ENCODE measurements at regions not wholly inside any gene's neighbourhood (a gene's known extent, or its start where the extent isn't known, plus 50 kb on each side); places are given as distances from the start of the nearest gene placed in this dataset.

DNA sequence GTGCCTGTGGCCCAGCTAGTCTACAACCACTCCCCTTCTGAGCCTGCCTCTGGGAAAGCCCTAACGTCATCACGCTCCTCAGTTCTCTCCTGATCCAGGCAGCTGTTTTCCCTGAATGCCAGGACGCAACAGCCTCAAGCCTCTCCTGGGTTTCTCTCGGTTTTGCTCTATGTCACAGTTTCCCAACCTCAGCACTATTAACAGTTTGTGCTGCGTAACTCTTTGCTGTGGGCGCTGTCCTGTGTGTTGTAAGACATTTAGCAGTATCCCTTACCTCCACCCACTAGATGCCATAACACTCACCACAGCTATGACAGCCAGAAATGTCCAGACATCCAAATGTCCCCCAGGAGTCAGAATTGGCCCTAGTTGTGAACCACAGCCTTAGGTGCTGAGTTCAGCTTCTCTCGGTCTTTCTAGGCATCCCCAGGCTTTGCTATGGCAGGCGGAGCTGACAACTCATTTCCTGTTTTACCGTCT lies 226.3 kb upstream of the NPVF start:
- Histone ChIP-seq H3K9me3 (replicated peaks in 1 of 3) (no peaks in the 10 kb centered on the region), H3K4me1 (replicated peaks in 1 of 2) (peaks cover 34 to 36% of the 10 kb centered on the region in 2 donors), H3K27me3 (no peaks in the 10 kb centered on the region), H3K36me3 (replicated peaks in 1 of 2) (no peaks in the 10 kb centered on the region), H3K27ac (peak overlapping the region in 2 of 5 donors; percentile 16 to 36), H3K4me3 (no peak overlapping the region)
- intact Hi-C loops (cut with DNase I): no loop called here
- 75 to 88% (median 78%) methylated on average over 9 of the region's 9 CpGs for WGBS, 4 donors
- peak in 3 of 7 donors; percentile 13 to 64 (median 14) for DNase-seq
- no peak for TF ChIP-seq POLR2A (IDR thresholded peaks at IDR 0.05)
- TF ChIP-seq, protein P1, sequence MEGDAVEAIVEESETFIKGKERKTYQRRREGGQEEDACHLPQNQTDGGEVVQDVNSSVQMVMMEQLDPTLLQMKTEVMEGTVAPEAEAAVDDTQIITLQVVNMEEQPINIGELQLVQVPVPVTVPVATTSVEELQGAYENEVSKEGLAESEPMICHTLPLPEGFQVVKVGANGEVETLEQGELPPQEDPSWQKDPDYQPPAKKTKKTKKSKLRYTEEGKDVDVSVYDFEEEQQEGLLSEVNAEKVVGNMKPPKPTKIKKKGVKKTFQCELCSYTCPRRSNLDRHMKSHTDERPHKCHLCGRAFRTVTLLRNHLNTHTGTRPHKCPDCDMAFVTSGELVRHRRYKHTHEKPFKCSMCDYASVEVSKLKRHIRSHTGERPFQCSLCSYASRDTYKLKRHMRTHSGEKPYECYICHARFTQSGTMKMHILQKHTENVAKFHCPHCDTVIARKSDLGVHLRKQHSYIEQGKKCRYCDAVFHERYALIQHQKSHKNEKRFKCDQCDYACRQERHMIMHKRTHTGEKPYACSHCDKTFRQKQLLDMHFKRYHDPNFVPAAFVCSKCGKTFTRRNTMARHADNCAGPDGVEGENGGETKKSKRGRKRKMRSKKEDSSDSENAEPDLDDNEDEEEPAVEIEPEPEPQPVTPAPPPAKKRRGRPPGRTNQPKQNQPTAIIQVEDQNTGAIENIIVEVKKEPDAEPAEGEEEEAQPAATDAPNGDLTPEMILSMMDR (IDR thresholded peaks at IDR 0.05): no peak

DNA sequence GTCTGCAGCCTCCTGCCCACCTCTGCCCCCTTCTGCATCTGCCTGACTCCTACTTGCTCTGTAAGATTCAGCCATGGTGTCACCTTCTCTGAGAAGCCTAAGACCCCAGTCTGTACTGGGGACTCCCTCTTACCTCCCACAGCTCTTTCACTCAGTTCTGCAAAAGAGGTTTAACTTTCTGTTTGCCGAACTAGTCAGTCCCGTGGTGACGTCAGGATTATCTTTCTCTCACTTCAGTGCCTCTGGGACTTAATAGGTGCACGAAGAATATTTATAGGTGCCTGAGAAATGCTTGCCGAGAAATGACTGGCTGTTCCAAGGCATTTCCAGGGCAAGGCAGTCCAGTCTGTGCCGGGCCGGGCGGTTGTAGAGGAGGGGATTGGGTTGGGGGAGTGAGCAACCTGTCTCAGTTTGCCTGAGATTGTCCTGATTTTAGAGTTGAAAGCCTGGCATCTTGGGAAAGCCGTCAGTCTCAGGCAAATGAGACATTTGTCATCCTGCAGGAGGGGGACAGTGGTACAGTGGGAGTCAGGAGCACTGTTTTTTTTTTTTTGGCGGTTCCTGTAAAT lies 227.5 kb upstream of the NPVF start:
- H3K9me3 ChIP-seq (replicated peaks in 1 of 3): no peaks in the 10 kb centered on the region
- intact Hi-C loops (cut with DNase I): no loop called here
- peak overlapping the region in 3 of 5 donors; percentile 14 to 66 (median 57) for H3K27ac ChIP-seq
- H3K4me1 ChIP-seq (replicated peaks in 1 of 2): peaks cover 34 to 39% of the 10 kb centered on the region in 2 donors
- no peak overlapping the region for H3K4me3 ChIP-seq
- H3K36me3 ChIP-seq (replicated peaks in 1 of 2): no peaks in the 10 kb centered on the region
- 89 to 93% (median 90%) methylated on average over 8 to 10 of the region's 10 CpGs for WGBS, 4 donors
- H3K27me3 ChIP-seq: no peaks in the 10 kb centered on the region
- TF ChIP-seq, protein P1 (IDR thresholded peaks at IDR 0.05): no peak
- no peak for TF ChIP-seq POLR2A (IDR thresholded peaks at IDR 0.05)
- DNase-seq: no peak

DNA sequence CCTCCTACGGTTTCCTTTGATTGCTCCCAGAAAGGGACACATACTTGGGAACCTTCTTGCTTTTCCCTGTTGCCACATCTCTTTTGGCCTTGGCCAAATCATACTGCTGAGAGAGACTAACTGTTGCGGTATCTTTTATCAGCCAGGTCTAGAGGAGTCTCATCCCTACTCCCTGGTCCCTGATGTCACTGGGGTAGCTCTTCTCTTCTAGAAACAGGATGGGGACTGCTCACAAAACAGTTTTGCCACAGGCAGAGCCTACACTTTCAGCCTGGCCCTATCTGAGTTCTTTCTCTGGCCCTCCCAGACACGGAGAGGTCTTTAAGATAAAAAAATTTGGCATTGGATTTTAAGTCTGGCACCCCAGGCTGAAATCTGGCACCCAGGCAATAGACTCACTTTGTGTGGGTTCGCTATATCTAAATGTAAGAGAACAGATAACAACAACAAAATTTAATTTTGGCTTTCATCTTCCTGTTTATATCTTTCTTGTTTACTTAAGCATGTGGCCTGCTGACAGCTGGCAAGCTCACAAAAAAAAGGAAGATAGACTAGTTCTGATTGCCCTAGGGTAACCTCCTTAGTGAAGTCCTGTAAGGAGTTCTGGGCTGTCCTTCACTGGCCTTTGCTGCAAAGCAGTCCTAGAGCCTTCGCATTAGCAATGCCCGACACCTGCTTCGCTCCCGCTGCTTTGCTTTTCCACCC lies 228.3 kb upstream of the NPVF start:
- no peaks in the 10 kb centered on the region for H3K36me3 ChIP-seq (replicated peaks in 1 of 2)
- H3K4me1 ChIP-seq (replicated peaks in 1 of 2): peaks cover 34 to 39% of the 10 kb centered on the region in 2 donors
- H3K27ac ChIP-seq: peak overlapping the region; percentile 5 to 66 (median 57)
- DNase-seq: peak; percentile 47 to 92 (median 77)
- no peaks in the 10 kb centered on the region for H3K27me3 ChIP-seq
- H3K4me3 ChIP-seq: peak overlapping the region in 1 of 4 donors; percentile 14
- H3K9me3 ChIP-seq (replicated peaks in 1 of 3): no peaks in the 10 kb centered on the region
- TF ChIP-seq, protein P1 (IDR thresholded peaks at IDR 0.05): no peak
- TF ChIP-seq POLR2A (IDR thresholded peaks at IDR 0.05): peak in 1 of 2 donors; percentile 40
- intact Hi-C loops (cut with DNase I): no loop called here
- 15 to 24% (median 19%) methylated on average over 8 of the region's 8 CpGs for WGBS, 4 donors

DNA sequence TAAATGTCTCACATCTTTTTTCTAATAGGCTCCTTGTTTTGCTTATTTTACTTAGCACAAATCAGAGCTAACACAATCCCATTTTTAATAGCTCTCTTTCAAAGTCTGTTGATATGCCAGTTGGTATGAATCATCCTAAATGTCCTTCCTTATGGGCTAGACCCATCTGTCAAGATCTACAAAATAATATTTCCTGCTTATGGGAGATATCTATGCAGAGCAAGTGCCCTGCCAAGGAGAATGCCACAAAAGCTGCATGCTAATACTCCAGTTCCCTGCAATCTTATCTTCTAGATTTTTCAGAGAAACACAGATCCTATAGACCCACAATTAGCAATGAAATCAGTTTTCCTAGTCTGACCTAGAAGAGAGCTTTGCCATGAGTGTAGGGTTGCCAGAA lies 230.8 kb upstream of the NPVF start:
- Histone ChIP-seq H3K4me3 (no peak overlapping the region), H3K27ac (peak overlapping the region in 2 of 5 donors; percentile 6 to 14), H3K9me3 (replicated peaks in 1 of 3) (no peaks in the 10 kb centered on the region), H3K4me1 (replicated peaks in 1 of 2) (peaks cover 34 to 39% of the 10 kb centered on the region in 2 donors), H3K36me3 (replicated peaks in 1 of 2) (no peaks in the 10 kb centered on the region), H3K27me3 (no peaks in the 10 kb centered on the region)
- intact Hi-C loops (cut with DNase I): no loop called here
- DNase-seq: peak in 3 of 7 donors; percentile 23 to 57 (median 27)
- TF ChIP-seq, protein P1 (IDR thresholded peaks at IDR 0.05): no peak
- TF ChIP-seq POLR2A (IDR thresholded peaks at IDR 0.05): no peak

Measured in adrenal gland (tissue), 9 donors.